NCI-H748 (cell line): ENCODE measurements at regions not wholly inside any gene's neighbourhood (a gene's known extent, or its start where the extent isn't known, plus 50 kb on each side); places are given as distances from the start of the nearest gene placed in this dataset.

ENCODE experiments used
- DNase-seq: peaks from one replicate; lab custom pipeline; 2025; ENCODE audit not compliant: unreplicated experiment; lab: John Stamatoyannopoulos, UW

GRCh38 chr1:5109633-5110032 is 455.2 kb downstream of the AJAP1 start:
- peak; percentile 95 for DNase-seq

- peak; percentile 84 for DNase-seq
These were observed 454.3 kb downstream of the AJAP1 start for GRCh38 chr1:5108740-5109139.

- no peak for DNase-seq
These were observed 451.3 kb downstream of the AJAP1 start for GRCh38 chr1:5105744-5106143.

- DNase-seq, result peak; percentile 98
These were observed 445.1 kb downstream of the AJAP1 start for GRCh38 chr1:5099558-5099957.

GRCh38 chr1:5098981-5099385 is 444.6 kb downstream of the AJAP1 start:
- peak; percentile 91 for DNase-seq

GRCh38 chr1:5093042-5093441 is 438.6 kb downstream of the AJAP1 start:
- DNase-seq, result no peak

- no peak for DNase-seq
These were observed 430.3 kb downstream of the AJAP1 start for GRCh38 chr1:5084676-5085075.

- DNase-seq, result peak; percentile 56
These were observed 412.8 kb downstream of the AJAP1 start for GRCh38 chr1:5067246-5067645.

GRCh38 chr1:5053744-5054143 is 399.3 kb downstream of the AJAP1 start:
- no peak for DNase-seq

GRCh38 chr1:5029136-5029535 is 374.7 kb downstream of the AJAP1 start:
- DNase-seq, result no peak

- DNase-seq, result no peak
These were observed 357.8 kb downstream of the AJAP1 start for GRCh38 chr1:5012249-5012648.

- DNase-seq, result no peak
These were observed 356.2 kb downstream of the AJAP1 start for GRCh38 chr1:5010656-5011055.

GRCh38 chr1:5010236-5010635 is 355.8 kb downstream of the AJAP1 start:
- no peak for DNase-seq

- no peak for DNase-seq
These were observed 355.1 kb downstream of the AJAP1 start for GRCh38 chr1:5009376-5010065.

GRCh38 chr1:5005171-5005570 is 350.8 kb downstream of the AJAP1 start:
- DNase-seq, result no peak

GRCh38 chr1:5002676-5003075 is 348.3 kb downstream of the AJAP1 start:
- no peak for DNase-seq

GRCh38 chr1:5001466-5001865 is 347.1 kb downstream of the AJAP1 start:
- DNase-seq, result no peak

GRCh38 chr1:4986306-4986705 is 331.9 kb downstream of the AJAP1 start:
- DNase-seq, result no peak

GRCh38 chr1:4984841-4985240 is 330.4 kb downstream of the AJAP1 start:
- no peak for DNase-seq

GRCh38 chr1:4980211-4980610 is 325.8 kb downstream of the AJAP1 start:
- no peak for DNase-seq

- no peak for DNase-seq
These were observed 324.4 kb downstream of the AJAP1 start for GRCh38 chr1:4978660-4979390.

- DNase-seq, result no peak
These were observed 323.3 kb downstream of the AJAP1 start for GRCh38 chr1:4977701-4978100.
